ENCODE measurements at regions not wholly inside any gene's neighbourhood (a gene's known extent, or its start where the extent isn't known, plus 50 kb on each side); places are given as distances from the start of the nearest gene placed in this dataset.

DNA sequence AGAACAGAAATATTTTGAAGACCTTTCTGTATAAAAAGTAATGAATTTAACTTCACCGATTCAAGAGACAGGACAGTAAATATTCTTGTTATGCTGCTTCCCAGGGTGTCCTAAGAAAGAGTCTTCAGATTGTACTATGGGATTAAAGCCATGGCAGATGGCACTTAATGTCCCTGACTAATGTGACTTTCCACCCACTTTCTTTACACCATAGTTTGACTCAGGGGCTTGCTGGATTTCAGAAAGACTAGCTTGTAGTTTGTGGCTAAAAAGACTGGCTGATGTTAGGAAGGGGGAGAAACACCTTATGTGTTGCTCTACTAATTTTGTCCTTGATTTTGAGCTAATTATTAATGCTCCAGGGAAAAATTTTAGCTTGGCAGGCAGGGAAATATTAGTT is 75.9 kb downstream of the UTRN start:
- TF ChIP-seq, protein P1, sequence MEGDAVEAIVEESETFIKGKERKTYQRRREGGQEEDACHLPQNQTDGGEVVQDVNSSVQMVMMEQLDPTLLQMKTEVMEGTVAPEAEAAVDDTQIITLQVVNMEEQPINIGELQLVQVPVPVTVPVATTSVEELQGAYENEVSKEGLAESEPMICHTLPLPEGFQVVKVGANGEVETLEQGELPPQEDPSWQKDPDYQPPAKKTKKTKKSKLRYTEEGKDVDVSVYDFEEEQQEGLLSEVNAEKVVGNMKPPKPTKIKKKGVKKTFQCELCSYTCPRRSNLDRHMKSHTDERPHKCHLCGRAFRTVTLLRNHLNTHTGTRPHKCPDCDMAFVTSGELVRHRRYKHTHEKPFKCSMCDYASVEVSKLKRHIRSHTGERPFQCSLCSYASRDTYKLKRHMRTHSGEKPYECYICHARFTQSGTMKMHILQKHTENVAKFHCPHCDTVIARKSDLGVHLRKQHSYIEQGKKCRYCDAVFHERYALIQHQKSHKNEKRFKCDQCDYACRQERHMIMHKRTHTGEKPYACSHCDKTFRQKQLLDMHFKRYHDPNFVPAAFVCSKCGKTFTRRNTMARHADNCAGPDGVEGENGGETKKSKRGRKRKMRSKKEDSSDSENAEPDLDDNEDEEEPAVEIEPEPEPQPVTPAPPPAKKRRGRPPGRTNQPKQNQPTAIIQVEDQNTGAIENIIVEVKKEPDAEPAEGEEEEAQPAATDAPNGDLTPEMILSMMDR (CRISPR knock-in tag; IDR thresholded peaks at IDR 0.05) = no peak
- TF ChIP-seq TAF1 (CRISPR knock-in tag; IDR thresholded peaks at IDR 0.05) (no peak), RELA (CRISPR knock-in tag; IDR thresholded peaks at IDR 0.05) (no peak), POLR2A (IDR thresholded peaks at IDR 0.05; ENCODE audit: insufficient read depth in 1 of 2, low read depth in 2 of 2, low read length in 2 of 2) (no peak), JUND (CRISPR knock-in tag; IDR thresholded peaks at IDR 0.05) (no peak), IKZF1 (IDR thresholded peaks at IDR 0.05) (no peak), ZNF333 (CRISPR knock-in tag; IDR thresholded peaks at IDR 0.05; ENCODE audit: borderline replicate concordance) (no peak), ZNF274 (CRISPR knock-in tag; IDR thresholded peaks at IDR 0.05) (no peak), KDM5A (IDR thresholded peaks at IDR 0.05; ENCODE audit: borderline replicate concordance, low read length) (no peak), ZNF367 (CRISPR knock-in tag; IDR thresholded peaks at IDR 0.05; ENCODE audit: borderline replicate concordance) (no peak), ZNF138 (CRISPR knock-in tag; IDR thresholded peaks at IDR 0.05; ENCODE audit: low read depth) (no peak)
- TF ChIP-seq, protein P2, sequence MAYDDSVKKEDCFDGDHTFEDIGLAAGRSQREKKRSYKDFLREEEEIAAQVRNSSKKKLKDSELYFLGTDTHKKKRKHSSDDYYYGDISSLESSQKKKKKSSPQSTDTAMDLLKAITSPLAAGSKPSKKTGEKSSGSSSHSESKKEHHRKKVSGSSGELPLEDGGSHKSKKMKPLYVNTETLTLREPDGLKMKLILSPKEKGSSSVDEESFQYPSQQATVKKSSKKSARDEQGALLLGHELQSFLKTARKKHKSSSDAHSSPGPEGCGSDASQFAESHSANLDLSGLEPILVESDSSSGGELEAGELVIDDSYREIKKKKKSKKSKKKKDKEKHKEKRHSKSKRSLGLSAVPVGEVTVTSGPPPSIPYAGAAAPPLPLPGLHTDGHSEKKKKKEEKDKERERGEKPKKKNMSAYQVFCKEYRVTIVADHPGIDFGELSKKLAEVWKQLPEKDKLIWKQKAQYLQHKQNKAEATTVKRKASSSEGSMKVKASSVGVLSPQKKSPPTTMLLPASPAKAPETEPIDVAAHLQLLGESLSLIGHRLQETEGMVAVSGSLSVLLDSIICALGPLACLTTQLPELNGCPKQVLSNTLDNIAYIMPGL (CRISPR knock-in tag; IDR thresholded peaks at IDR 0.05; ENCODE audit: borderline replicate concordance in 1 of 2, low read depth in 1 of 2) = no peak

All from HepG2 (cell line).